ENCODE measurements at regions not wholly inside any gene's neighbourhood (a gene's known extent, or its start where the extent isn't known, plus 50 kb on each side); places are given as distances from the start of the nearest gene placed in this dataset.
"Not testable (repeated sequence)": the region's sequence is repeated elsewhere in the genome, so short reads cannot be mapped to it uniquely, and the experiment has no call there.

DNA sequence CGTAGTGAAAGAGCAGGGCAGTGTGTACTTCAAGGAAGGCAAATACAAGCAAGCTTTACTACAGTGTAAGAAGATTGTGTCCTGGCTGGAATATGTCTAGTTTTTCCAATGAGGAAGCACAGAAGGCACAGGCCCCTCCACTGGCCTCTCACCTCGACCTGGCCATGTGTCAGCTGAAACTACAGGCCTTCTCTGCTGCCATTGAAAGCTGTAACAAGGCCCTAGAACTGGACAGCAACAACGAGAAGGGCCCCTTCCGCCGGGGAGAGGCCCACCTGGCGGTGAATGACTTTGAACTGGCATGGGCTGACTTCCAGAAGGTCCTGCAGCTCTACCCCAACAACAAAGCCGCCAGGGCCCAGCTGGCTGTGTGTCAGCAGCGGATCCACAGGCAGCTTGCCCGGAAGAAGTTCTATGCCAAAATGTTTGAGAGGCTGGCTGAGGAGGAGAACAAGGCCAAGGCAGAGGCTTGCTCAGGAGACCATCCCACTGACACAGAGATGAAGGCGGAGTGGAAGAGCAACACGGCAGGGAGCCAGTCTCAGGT is 202.2 kb downstream of the SPATA31A6 start:
- H3K27ac ChIP-seq (ENCODE audit: insufficient read depth, low read depth, low read length); H3K79me2 ChIP-seq (ENCODE audit: control insufficient read depth, insufficient read depth, low read length); H3K9ac ChIP-seq (replicated peaks; ENCODE audit: extremely low read depth, insufficient read depth, low read length); FAIRE-seq; H3K4me3 ChIP-seq (replicated peaks in 1 of 3; ENCODE audit: insufficient read depth in 1 of 3, low read depth in 1 of 3, low read length in 3 of 3); H2AFZ ChIP-seq (ENCODE audit: low read depth, low read length); H3K9me1 ChIP-seq (replicated peaks; ENCODE audit: control insufficient read depth, extremely low read depth, insufficient read depth, low read length); BruUV-seq (replicated peaks); H4K20me1 ChIP-seq (replicated peaks; ENCODE audit: control insufficient read depth, extremely low read depth, insufficient read depth, low read length); H3K36me3 ChIP-seq (ENCODE audit: control insufficient read depth in 2 of 2, extremely low read depth in 1 of 2, insufficient read depth in 2 of 2, low read length in 2 of 2); CTCF ChIA-PET; POLR2A ChIA-PET; DNase-seq (ENCODE audit: low read depth, low spot score); H3K9me3 ChIP-seq (replicated peaks; ENCODE audit: control insufficient read depth, insufficient read depth, low read length); intact Hi-C loops (cut with micrococcal nuclease); H3K4me2 ChIP-seq (ENCODE audit: insufficient read depth, low read length); H3K27me3 ChIP-seq (ENCODE audit: control insufficient read depth in 2 of 2, insufficient read depth in 2 of 2, low read length in 2 of 2); H3K4me1 ChIP-seq (ENCODE audit: control insufficient read depth, extremely low read depth, insufficient read depth, low read length); dilution Hi-C loops (cut with MboI; ENCODE audit: extremely low pct_ligation_motif_present, low sequenced_read_pairs): not testable (repeated sequence)

DNA sequence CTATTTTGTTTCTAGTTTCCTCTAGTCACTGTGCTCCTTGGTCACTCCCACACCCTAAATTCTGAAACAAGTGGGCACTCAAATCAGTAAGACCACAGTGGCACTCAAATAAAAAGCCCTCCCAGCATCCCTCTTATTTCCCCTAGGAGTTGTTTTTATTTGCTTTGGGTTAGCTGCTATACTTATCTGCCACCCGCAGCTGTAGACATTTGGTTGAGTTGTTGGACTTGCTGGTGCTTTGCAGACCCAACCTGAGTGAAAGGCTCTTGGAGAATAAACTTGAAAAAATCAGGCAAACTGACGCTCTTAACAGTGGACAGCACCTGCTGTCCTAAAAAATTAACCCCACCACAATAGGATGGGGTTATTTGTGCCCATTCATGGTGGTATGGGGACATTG is 203.0 kb downstream of the SPATA31A6 start:
- CTCF ChIA-PET: no interaction called here
- FAIRE-seq: no peak

More for the DNA sequence above, 203.0 kb downstream of the SPATA31A6 start:
- peak; percentile 11 for DNase-seq (ENCODE audit: low read depth, low spot score)
- POLR2A ChIA-PET: no interaction called here
- Histone ChIP-seq H3K36me3 (ENCODE audit: control insufficient read depth in 2 of 2, extremely low read depth in 1 of 2, insufficient read depth in 2 of 2, low read length in 2 of 2) (no peaks in the 10 kb centered on the region), H3K9ac (replicated peaks; ENCODE audit: extremely low read depth, insufficient read depth, low read length) (no peak overlapping the region), H3K9me1 (replicated peaks; ENCODE audit: control insufficient read depth, extremely low read depth, insufficient read depth, low read length) (no peaks in the 10 kb centered on the region), H2AFZ (ENCODE audit: low read depth, low read length) (no peak overlapping the region), H3K4me3 (replicated peaks in 1 of 3; ENCODE audit: insufficient read depth in 1 of 3, low read depth in 1 of 3, low read length in 3 of 3) (no peak overlapping the region), H3K4me1 (ENCODE audit: control insufficient read depth, extremely low read depth, insufficient read depth, low read length) (no peaks in the 10 kb centered on the region), H3K27ac (ENCODE audit: insufficient read depth, low read depth, low read length) (no peak overlapping the region), H3K9me3 (replicated peaks; ENCODE audit: control insufficient read depth, insufficient read depth, low read length) (no peaks in the 10 kb centered on the region), H3K27me3 (ENCODE audit: control insufficient read depth in 2 of 2, insufficient read depth in 2 of 2, low read length in 2 of 2) (no peaks in the 10 kb centered on the region), H4K20me1 (replicated peaks; ENCODE audit: control insufficient read depth, extremely low read depth, insufficient read depth, low read length) (no peaks in the 10 kb centered on the region), H3K79me2 (ENCODE audit: control insufficient read depth, insufficient read depth, low read length) (no peaks in the 10 kb centered on the region), H3K4me2 (ENCODE audit: insufficient read depth, low read length) (no peak overlapping the region)
- dilution Hi-C loops (cut with MboI; ENCODE audit: extremely low pct_ligation_motif_present, low sequenced_read_pairs): no loop called here
- no peak for TF ChIP-seq GATA2 (IDR thresholded peaks at IDR 0.05; ENCODE audit: insufficient read depth, insufficient read length, low read depth, low read length)
- no peak for TF ChIP-seq FOS (IDR thresholded peaks at IDR 0.05; ENCODE audit: borderline replicate concordance, insufficient read depth, low read length)
- intact Hi-C loops (cut with micrococcal nuclease): no loop called here
- BruUV-seq (replicated peaks): no TSS peak
